H9 (cell line): ENCODE measurements at regions not wholly inside any gene's neighbourhood (a gene's known extent, or its start where the extent isn't known, plus 50 kb on each side); places are given as distances from the start of the nearest gene placed in this dataset.
"Not testable (repeated sequence)": the region's sequence is repeated elsewhere in the genome, so short reads cannot be mapped to it uniquely, and the experiment has no call there.

ENCODE experiments used
- DNase-seq: peaks from one replicate; pipeline ENCODE4 v3.0.0-alpha.2; 2017
- H2AFZ ChIP-seq: one replicate; pipeline ENCODE4 v1.6.1; 2013; ENCODE audit warnings: mild to moderate bottlenecking, low read length, control low read depth, moderate library complexity
- H2AK5ac ChIP-seq: 2 replicates; pipeline ENCODE4 v1.6.1; 2013; ENCODE audit warnings: low read length, control low read depth, mixed read lengths; ENCODE audit not compliant: insufficient read length
- H2BK120ac ChIP-seq: one replicate; pipeline ENCODE4 v1.6.1; 2013; ENCODE audit warnings: low read depth, mild to moderate bottlenecking, low read length, control low read depth, inconsistent platforms; ENCODE audit not compliant: poor library complexity, severe bottlenecking
- H2BK12ac ChIP-seq: 2 replicates; pipeline ENCODE4 v1.6.1; 2013; ENCODE audit warnings: low read length, control low read depth, mixed read lengths, low read depth; ENCODE audit not compliant: insufficient read length
- H2BK15ac ChIP-seq: 2 replicates; pipeline ENCODE4 v1.6.1; 2013; ENCODE audit warnings: low read depth, low read length, control low read depth
- H2BK20ac ChIP-seq: one replicate; pipeline ENCODE4 v1.6.1; 2013; ENCODE audit warnings: low read depth, mild to moderate bottlenecking, low read length, control low read depth, inconsistent platforms; ENCODE audit not compliant: poor library complexity, severe bottlenecking
- H2BK5ac ChIP-seq: 2 replicates; pipeline ENCODE4 v1.6.1; 2013; ENCODE audit warnings: low read length, control low read depth, mixed read lengths; ENCODE audit not compliant: insufficient read length
- H3K14ac ChIP-seq: 2 replicates; pipeline ENCODE4 v1.6.1; 2013; ENCODE audit warnings: low read length, control low read depth; ENCODE audit not compliant: insufficient read depth
- H3K18ac ChIP-seq: 2 replicates; pipeline ENCODE4 v1.6.1; 2013; ENCODE audit warnings: low read depth, mild to moderate bottlenecking, mixed read lengths, low read length, control low read depth; ENCODE audit not compliant: insufficient read length
- H3K23ac ChIP-seq: 2 replicates; pipeline ENCODE4 v1.6.1; 2013; ENCODE audit warnings: low read length, control low read depth, mixed read lengths, low read depth; ENCODE audit not compliant: insufficient read length
- H3K23me2 ChIP-seq: 2 replicates; pipeline ENCODE4 v1.6.1; 2013; ENCODE audit warnings: low read depth, mild to moderate bottlenecking, mixed read lengths, low read length, control low read depth; ENCODE audit not compliant: insufficient read length, poor library complexity, severe bottlenecking
- H3K27ac ChIP-seq: 2 replicates; pipeline ENCODE4 v1.5.1; 2013; ENCODE audit warnings: low read length, control low read depth, mixed read lengths, low read depth; ENCODE audit not compliant: insufficient read length
- H3K27me3 ChIP-seq: 2 replicates; pipeline ENCODE4 v1.6.1; 2013; ENCODE audit warnings: low read length, control low read depth, inconsistent platforms; ENCODE audit not compliant: insufficient read depth
- H3K4ac ChIP-seq: 2 replicates; pipeline ENCODE4 v1.6.1; 2013; ENCODE audit warnings: low read depth, mild to moderate bottlenecking, control low read depth, inconsistent platforms, low read length, moderate library complexity
- H3K4me1 ChIP-seq: 2 replicates; pipeline ENCODE4 v1.6.1; 2013; ENCODE audit warnings: low read length, control low read depth, inconsistent platforms; ENCODE audit not compliant: insufficient read depth
- H3K4me2 ChIP-seq: 2 replicates; pipeline ENCODE4 v1.6.1; 2013; ENCODE audit warnings: low read length, control low read depth, mixed read lengths; ENCODE audit not compliant: insufficient read length, insufficient read depth
- H3K56ac ChIP-seq: 2 replicates; pipeline ENCODE4 v1.6.1; 2013; ENCODE audit warnings: low read depth, mild to moderate bottlenecking, mixed read lengths, low read length, control low read depth; ENCODE audit not compliant: insufficient read length
- H3K79me1 ChIP-seq: 2 replicates; pipeline ENCODE4 v1.6.1; 2013; ENCODE audit warnings: low read depth, mild to moderate bottlenecking, moderate library complexity, low read length, control low read depth, inconsistent platforms; ENCODE audit not compliant: insufficient read depth, poor library complexity, severe bottlenecking
- H3K79me2 ChIP-seq: 2 replicates; pipeline ENCODE4 v1.6.1; 2013; ENCODE audit warnings: low read length, control low read depth, inconsistent platforms; ENCODE audit not compliant: insufficient read depth
- H3K9ac ChIP-seq: 2 replicates; pipeline ENCODE4 v1.6.1; 2013; ENCODE audit warnings: low read length, control low read depth, mixed read lengths; ENCODE audit not compliant: insufficient read length; ENCODE audit errors: extremely low read depth
- H3K9me3 ChIP-seq: one replicate; pipeline ENCODE4 v1.6.1; 2013; ENCODE audit warnings: low read depth, low read length, inconsistent platforms; ENCODE audit not compliant: control insufficient read depth
- H3T11ph ChIP-seq: one replicate; pipeline ENCODE4 v1.6.1; 2013; ENCODE audit warnings: mild to moderate bottlenecking, low read length, control low read depth, inconsistent platforms
- H4K20me1 ChIP-seq: one replicate; pipeline ENCODE4 v1.6.1; 2013; ENCODE audit not compliant: control insufficient read depth, insufficient read length, insufficient read depth
- H4K5ac ChIP-seq: 2 replicates; pipeline ENCODE4 v1.6.1; 2013; ENCODE audit warnings: low read depth, mild to moderate bottlenecking, mixed read lengths, low read length, control low read depth; ENCODE audit not compliant: insufficient read length
- H4K8ac ChIP-seq: replicated peaks from 2 replicates; pipeline ENCODE4 v1.6.1; 2013; ENCODE audit warnings: low read length, control low read depth, mixed read lengths, low read depth; ENCODE audit not compliant: insufficient read length
- H4K91ac ChIP-seq: 2 replicates; pipeline ENCODE4 v1.6.1; 2013; ENCODE audit warnings: low read depth, mild to moderate bottlenecking, moderate library complexity, mixed read lengths, low read length, control low read depth; ENCODE audit not compliant: insufficient read length
- H3K27ac Mint-ChIP-seq, 3 experiments: 2 replicates in 2 of 3; 3 replicates in 1 of 3; pipeline ENCODE4 v1.8.0; 2020 to 2021; ENCODE audit warnings: mixed read lengths in 3 of 3, mild to moderate bottlenecking in 1 of 3, moderate library complexity in 1 of 3
- H3K27me3 Mint-ChIP-seq: 2 replicates; pipeline ENCODE4 v1.8.0; 2021; ENCODE audit warnings: low read depth, mild to moderate bottlenecking, moderate library complexity, mixed read lengths
- H3K36me3 Mint-ChIP-seq, 3 experiments: 2 replicates in 2 of 3; 3 replicates in 1 of 3; pipeline ENCODE4 v1.8.0; 2020 to 2021; ENCODE audit warnings: low read depth in 3 of 3, mixed read lengths in 3 of 3; ENCODE audit not compliant: insufficient read depth in 1 of 3
- H3K4me1 Mint-ChIP-seq, 2 experiments: 2 replicates each; pipeline ENCODE4 v1.8.0; 2020; ENCODE audit warnings: mixed read lengths in 2 of 2
- H3K4me3 Mint-ChIP-seq, 2 experiments: 2 replicates in 1 of 2; 3 replicates in 1 of 2; pipeline ENCODE4 v1.8.0; 2020 to 2021; ENCODE audit warnings: mild to moderate bottlenecking in 2 of 2, mixed read lengths in 2 of 2, moderate library complexity in 1 of 2
- H3K9me3 Mint-ChIP-seq, 2 experiments: 2 replicates in 1 of 2; 3 replicates in 1 of 2; pipeline ENCODE4 v1.8.0; 2020; ENCODE audit warnings: mild to moderate bottlenecking in 2 of 2, mixed read lengths in 2 of 2, moderate library complexity in 1 of 2
- WGBS: extraction: QIAGEN DNeasy Blood & Tissue Kit; methylation state at CpG from one replicate; pipeline ENCODE4 v1.1.7; 2013; ENCODE audit warnings: missing lambda C conversion rate, low lambda C conversion rate, mixed read lengths; ENCODE audit not compliant: insufficient read length; ENCODE audit errors: extremely low coverage; 5-methylcytosine and 5-hydroxymethylcytosine counted together

- H3K18ac ChIP-seq, H2BK5ac ChIP-seq, H3K27ac Mint-ChIP-seq, H3K4me1 Mint-ChIP-seq, H3K27ac ChIP-seq, H3T11ph ChIP-seq, H3K4me2 ChIP-seq, H2AFZ ChIP-seq, DNase-seq, H3K9me3 ChIP-seq, H4K91ac ChIP-seq, H3K9ac ChIP-seq, H3K36me3 Mint-ChIP-seq, H3K27me3 Mint-ChIP-seq, H3K14ac ChIP-seq, H3K9me3 Mint-ChIP-seq, H3K27me3 ChIP-seq, H3K23ac ChIP-seq, H3K79me2 ChIP-seq, H2BK20ac ChIP-seq, H2AK5ac ChIP-seq, H2BK120ac ChIP-seq, H3K4me1 ChIP-seq, H3K56ac ChIP-seq, H4K8ac ChIP-seq, H3K79me1 ChIP-seq, H3K4ac ChIP-seq, H2BK15ac ChIP-seq, H3K23me2 ChIP-seq, H4K5ac ChIP-seq, H3K4me3 Mint-ChIP-seq, H2BK12ac ChIP-seq, H4K20me1 ChIP-seq: not testable (repeated sequence)
- no CpG with 5 or more reads among the region's 1 CpG for WGBS
Measured at GRCh38 chr9:94402795-94403194, 74.4 kb upstream of the NUTM2F start.

DNA sequence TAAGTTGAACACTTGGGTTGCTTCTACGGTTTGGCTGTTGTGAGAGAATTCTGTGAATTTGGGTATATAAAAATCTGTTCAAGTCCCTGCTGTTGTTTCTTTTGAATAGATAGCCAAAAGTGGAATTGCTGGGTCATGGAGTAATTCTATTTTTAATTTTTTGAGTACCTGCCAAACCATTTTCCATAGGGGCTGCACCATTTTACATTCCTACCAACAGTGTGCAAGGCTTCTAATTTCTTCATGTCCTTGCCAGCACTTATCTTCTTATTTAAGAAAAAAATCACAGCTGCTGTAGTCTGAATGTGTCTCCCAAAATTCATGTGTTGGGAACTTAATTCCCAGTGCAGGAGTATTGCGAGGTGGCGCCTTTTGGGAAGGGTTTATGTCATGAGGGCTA lies 75.1 kb upstream of the NUTM2F start:
- not testable (repeated sequence) for H4K8ac ChIP-seq

More for the DNA sequence above, 75.1 kb upstream of the NUTM2F start:
- not testable (repeated sequence) for H3K56ac ChIP-seq, H3K27me3 Mint-ChIP-seq, H2BK12ac ChIP-seq, H3K4me1 ChIP-seq, H3K4ac ChIP-seq, H3K23ac ChIP-seq, H3K4me1 Mint-ChIP-seq, H3K18ac ChIP-seq, H4K20me1 ChIP-seq, H3K79me1 ChIP-seq, H2BK5ac ChIP-seq, H4K91ac ChIP-seq, H3K14ac ChIP-seq, H3K9me3 Mint-ChIP-seq, H2AFZ ChIP-seq, H3T11ph ChIP-seq, H3K79me2 ChIP-seq, DNase-seq, H3K27ac Mint-ChIP-seq, H3K9ac ChIP-seq, H3K27ac ChIP-seq, H2BK120ac ChIP-seq, H3K4me2 ChIP-seq, H3K4me3 Mint-ChIP-seq, H3K23me2 ChIP-seq, H2BK20ac ChIP-seq, H3K27me3 ChIP-seq, H2AK5ac ChIP-seq, H4K5ac ChIP-seq, H3K9me3 ChIP-seq, H3K36me3 Mint-ChIP-seq, H2BK15ac ChIP-seq
- no CpG with 5 or more reads among the region's 3 CpGs for WGBS
